LNCaP clone FGC (cell line): ENCODE measurements at regions not wholly inside any gene's neighbourhood (a gene's known extent, or its start where the extent isn't known, plus 50 kb on each side); places are given as distances from the start of the nearest gene placed in this dataset.

Experiments
- DNase-seq: peaks from one replicate; pipeline ENCODE4 v3.0.0-alpha.2; 2011; ENCODE audit warnings: low read depth
- H3K4me3 ChIP-seq: 2 replicates; pipeline ENCODE4 v1.5.1; 2011; ENCODE audit warnings: mild to moderate bottlenecking, low read depth, low read length, control low read depth
- TF ChIP-seq, protein P1 (sequence below): IDR thresholded peaks from 2 replicates; pipeline ENCODE4 v1.5.1; 2012; ENCODE audit warnings: mild to moderate bottlenecking; ENCODE audit not compliant: control insufficient read depth, insufficient read depth; ENCODE audit errors: extremely low read depth

DNA sequence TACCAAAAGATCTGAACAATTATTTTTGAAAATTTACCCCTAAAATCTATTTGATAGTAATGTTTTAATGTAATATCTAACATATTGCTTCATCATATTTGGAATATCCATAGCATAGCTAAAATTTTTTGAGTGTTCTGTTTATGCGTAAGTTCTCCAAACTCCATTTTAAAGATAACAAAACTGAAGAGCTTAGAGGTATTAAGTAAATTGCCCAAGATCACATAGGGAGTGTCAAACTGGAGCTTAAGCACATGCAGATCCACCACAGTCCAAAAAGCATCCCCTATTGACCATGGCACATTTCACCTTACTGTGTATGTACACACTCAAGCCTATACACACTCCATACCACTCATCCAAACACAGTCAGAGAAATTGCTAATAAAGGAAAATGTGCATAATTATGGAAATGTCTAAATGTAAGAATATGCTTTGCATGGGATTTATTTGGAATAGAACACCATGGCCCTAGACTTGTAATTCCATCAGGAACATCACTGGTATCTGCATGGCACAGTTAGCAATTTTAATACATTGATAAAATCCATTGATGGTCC is 85.2 kb upstream of the TGFBR2 start:
- no peak for DNase-seq
- TF ChIP-seq, protein P1, sequence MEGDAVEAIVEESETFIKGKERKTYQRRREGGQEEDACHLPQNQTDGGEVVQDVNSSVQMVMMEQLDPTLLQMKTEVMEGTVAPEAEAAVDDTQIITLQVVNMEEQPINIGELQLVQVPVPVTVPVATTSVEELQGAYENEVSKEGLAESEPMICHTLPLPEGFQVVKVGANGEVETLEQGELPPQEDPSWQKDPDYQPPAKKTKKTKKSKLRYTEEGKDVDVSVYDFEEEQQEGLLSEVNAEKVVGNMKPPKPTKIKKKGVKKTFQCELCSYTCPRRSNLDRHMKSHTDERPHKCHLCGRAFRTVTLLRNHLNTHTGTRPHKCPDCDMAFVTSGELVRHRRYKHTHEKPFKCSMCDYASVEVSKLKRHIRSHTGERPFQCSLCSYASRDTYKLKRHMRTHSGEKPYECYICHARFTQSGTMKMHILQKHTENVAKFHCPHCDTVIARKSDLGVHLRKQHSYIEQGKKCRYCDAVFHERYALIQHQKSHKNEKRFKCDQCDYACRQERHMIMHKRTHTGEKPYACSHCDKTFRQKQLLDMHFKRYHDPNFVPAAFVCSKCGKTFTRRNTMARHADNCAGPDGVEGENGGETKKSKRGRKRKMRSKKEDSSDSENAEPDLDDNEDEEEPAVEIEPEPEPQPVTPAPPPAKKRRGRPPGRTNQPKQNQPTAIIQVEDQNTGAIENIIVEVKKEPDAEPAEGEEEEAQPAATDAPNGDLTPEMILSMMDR = no peak
- H3K4me3 ChIP-seq = no peak overlapping the region

DNA sequence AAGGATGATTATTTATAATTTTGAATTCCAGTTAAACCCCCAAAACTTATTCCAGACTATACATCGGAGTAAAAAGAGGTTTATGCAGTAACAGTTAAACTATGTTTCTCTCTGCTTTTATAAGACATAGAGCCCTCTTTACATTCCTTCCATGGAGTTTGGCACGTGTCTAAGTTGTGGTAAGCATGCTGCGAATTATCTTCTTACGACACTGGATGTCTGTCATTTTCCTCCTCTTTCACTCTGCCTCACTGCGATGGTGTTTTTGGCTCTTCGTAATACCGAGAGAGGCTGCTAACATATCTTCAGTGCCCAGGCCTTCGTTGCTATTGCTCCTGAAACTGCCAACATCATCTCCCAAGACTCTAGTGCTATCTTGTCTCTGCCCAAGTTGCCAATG is 83.9 kb upstream of the TGFBR2 start:
- TF ChIP-seq, protein P1 = no peak
- no peak overlapping the region for H3K4me3 ChIP-seq

GRCh38 chr3:30523366-30523765 is 83.0 kb upstream of the TGFBR2 start:
- DNase-seq = no peak
- TF ChIP-seq, protein P1 = no peak
- no peak overlapping the region for H3K4me3 ChIP-seq

More for the DNA sequence above, 83.9 kb upstream of the TGFBR2 start:
- no peak for DNase-seq

DNA sequence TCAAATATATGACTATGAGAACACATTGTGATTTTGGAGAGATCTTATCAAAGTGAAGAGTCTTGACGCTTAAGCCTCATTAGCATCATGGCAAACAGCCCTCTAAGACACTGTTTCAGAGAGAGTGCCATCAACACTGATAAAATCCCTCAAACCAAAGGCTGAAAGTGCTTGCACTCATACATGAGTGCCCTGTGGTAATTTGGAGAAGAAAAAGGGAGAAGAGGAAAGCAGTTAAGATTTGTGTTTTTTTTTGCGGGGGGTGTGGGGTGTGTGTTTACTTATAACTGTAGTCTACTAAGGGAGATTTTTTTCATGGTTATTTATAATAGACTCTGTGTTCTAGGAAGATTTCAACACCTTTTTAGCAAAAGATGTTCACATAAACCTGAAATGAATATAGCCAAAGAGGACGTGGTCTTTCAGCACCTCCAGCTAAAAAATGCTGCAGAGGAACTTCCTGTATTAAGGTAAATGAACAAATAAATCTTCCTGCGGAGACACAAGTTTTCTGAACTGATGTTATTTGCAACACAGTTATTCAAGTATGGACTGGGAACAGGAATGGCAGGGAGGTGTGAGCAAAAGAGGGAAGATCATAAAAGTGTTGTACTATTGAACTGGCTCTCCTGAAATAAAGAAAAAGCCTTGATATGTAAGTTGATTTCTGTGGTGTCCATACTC is 81.9 kb upstream of the TGFBR2 start:
- DNase-seq = no peak
- no peak overlapping the region for H3K4me3 ChIP-seq
- TF ChIP-seq, protein P1 = no peak

- TF ChIP-seq, protein P1 = no peak
- DNase-seq = no peak
- no peak overlapping the region for H3K4me3 ChIP-seq
Measured at GRCh38 chr3:30526031-30526430, 80.4 kb upstream of the TGFBR2 start.

DNA sequence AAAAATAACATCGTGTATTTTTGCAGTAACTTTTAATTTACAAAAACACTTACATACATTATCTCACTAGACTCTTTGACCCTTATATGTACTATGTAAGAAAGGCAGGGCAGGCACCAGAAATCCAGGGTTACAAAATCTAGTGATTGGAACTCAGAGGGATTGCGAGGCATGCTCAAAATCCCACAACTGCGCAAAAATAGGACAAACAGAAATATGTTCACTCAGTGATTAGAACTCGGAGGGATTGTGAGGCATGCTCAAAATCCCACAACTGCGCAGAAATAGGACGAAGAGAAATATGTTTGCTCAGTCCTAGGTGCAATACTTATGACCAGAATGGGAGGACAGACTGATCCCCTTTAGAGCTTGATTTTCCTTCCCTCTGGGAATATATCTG is 79.2 kb upstream of the TGFBR2 start:
- TF ChIP-seq, protein P1 = no peak
- DNase-seq = no peak
- H3K4me3 ChIP-seq = no peak overlapping the region

- TF ChIP-seq, protein P1 = no peak
- DNase-seq = no peak
Measured at GRCh38 chr3:30527720-30528119, 78.7 kb upstream of the TGFBR2 start.

More at GRCh38 chr3:30527720-30528119, 78.7 kb upstream of the TGFBR2 start:
- no peak overlapping the region for H3K4me3 ChIP-seq
